Natural killer cell (primary cell): ENCODE measurements at regions not wholly inside any gene's neighbourhood (a gene's known extent, or its start where the extent isn't known, plus 50 kb on each side); places are given as distances from the start of the nearest gene placed in this dataset.
"Not testable (repeated sequence)": the region's sequence is repeated elsewhere in the genome, so short reads cannot be mapped to it uniquely, and the experiment has no call there.

Experiments used
- ATAC-seq, 3 donors: fragments of 150-1000 bp in 2 of 3; fragments of 200-7000 bp in 1 of 3; cut with Tn5 transposase; 1 replicate in 1 of 3; 2 replicates in 2 of 3; pipeline ENCODE4 v1.10.0; 2021; ENCODE audit warnings: mild to moderate bottlenecking in 2 of 3, moderate library complexity in 2 of 3
- DNase-seq, 2 donors: peaks; one replicate each; pipeline versions ENCODE4 v3.0.0 to v3.0.0-alpha.2; 2013 to 2021; ENCODE audit warnings: mixed read lengths in 1 of 2
- H3K27ac ChIP-seq: one replicate; pipeline ENCODE4 v1.5.1; 2013; ENCODE audit warnings: mild to moderate bottlenecking, low read length
- H3K27me3 ChIP-seq: one replicate; pipeline ENCODE4 v1.6.1; 2013; ENCODE audit warnings: low read length; ENCODE audit not compliant: control insufficient read depth, insufficient read depth
- H3K36me3 ChIP-seq: one replicate; pipeline ENCODE4 v1.6.1; 2013; ENCODE audit warnings: low read length; ENCODE audit not compliant: control insufficient read depth, insufficient read depth
- H3K4me1 ChIP-seq: one replicate; pipeline ENCODE4 v1.6.1; 2013; ENCODE audit warnings: low read length; ENCODE audit not compliant: control insufficient read depth, insufficient read depth
- H3K4me3 ChIP-seq: one replicate; pipeline ENCODE4 v1.5.1; 2013; ENCODE audit warnings: low read length
- H3K9me3 ChIP-seq: one replicate; pipeline ENCODE4 v1.6.1; 2013; ENCODE audit warnings: low read length; ENCODE audit not compliant: control insufficient read depth, insufficient read depth
- H3K27ac Mint-ChIP-seq, 2 donors: one replicate each; pipeline ENCODE4 v1.8.0; 2022; ENCODE audit warnings: mild to moderate bottlenecking in 2 of 2, mixed read lengths in 2 of 2, moderate library complexity in 1 of 2
- H3K27me3 Mint-ChIP-seq, 2 donors: one replicate each; pipeline ENCODE4 v1.8.0; 2022; ENCODE audit warnings: low read depth in 2 of 2, mixed read lengths in 2 of 2
- H3K36me3 Mint-ChIP-seq: one replicate; pipeline ENCODE4 v1.8.0; 2022; ENCODE audit warnings: mixed read lengths
- H3K4me1 Mint-ChIP-seq, 2 donors: one replicate each; pipeline ENCODE4 v1.8.0; 2022; ENCODE audit warnings: mixed read lengths in 2 of 2
- H3K4me3 Mint-ChIP-seq: one replicate; pipeline ENCODE4 v1.8.0; 2022; ENCODE audit warnings: mild to moderate bottlenecking, moderate library complexity, mixed read lengths
- H3K9me3 Mint-ChIP-seq, 2 donors: one replicate each; pipeline ENCODE4 v1.8.0; 2022; ENCODE audit warnings: mixed read lengths in 2 of 2
- CTCF ChIP-seq: fragments of 200-600 bp; IDR thresholded peaks from one replicate; pipeline ENCODE4 v1.8.0; 2022; ENCODE audit warnings: antibody characterized with exemption
- WGBS: methylation state at CpG from one replicate; pipeline ENCODE4 v1.1.7; 2013; ENCODE audit warnings: missing lambda C conversion rate; ENCODE audit not compliant: insufficient coverage; 5-methylcytosine and 5-hydroxymethylcytosine counted together
- intact Hi-C: fragments of 100-400 bp; cut with micrococcal nuclease; formaldehyde crosslinking; loops from one replicate; pipeline ENCODE4 v1.14.2; 2022

DNA sequence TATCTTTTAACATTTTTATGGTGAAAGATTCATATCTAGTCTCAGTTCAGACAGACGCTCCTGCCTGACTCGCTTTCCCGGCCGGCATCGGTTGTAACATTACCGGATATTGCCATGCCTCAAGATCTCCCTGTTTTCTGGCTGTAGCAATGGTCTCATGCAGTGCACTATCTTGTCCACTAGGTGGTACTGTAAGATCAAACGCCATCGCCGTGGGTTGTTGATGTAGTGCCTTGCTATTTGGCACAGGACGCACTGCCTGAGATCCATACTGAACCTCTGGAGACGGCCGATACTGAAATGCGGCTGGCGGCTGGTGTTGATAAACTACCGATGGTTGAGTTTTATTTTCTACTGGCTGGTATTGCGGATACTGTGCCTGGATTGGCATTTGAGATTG, 75.9 kb upstream of the ZNF195 start:
- Mint-ChIP-seq H3K4me3 (peak overlapping the region; percentile 18), H3K4me1 (peaks cover 16 to 17% of the 10 kb centered on the region in 2 donors), H3K27me3 (peaks cover 24% of the 10 kb centered on the region in 2 donors)
- H3K36me3 Mint-ChIP-seq, H3K36me3 ChIP-seq, H3K27ac Mint-ChIP-seq, H3K9me3 Mint-ChIP-seq, ATAC-seq, H3K9me3 ChIP-seq, H3K27me3 ChIP-seq, H3K4me3 ChIP-seq, H3K4me1 ChIP-seq, H3K27ac ChIP-seq: not testable (repeated sequence)
- under 1% methylated on average over 14 of the region's 16 CpGs for WGBS
- intact Hi-C loops = loop anchor here (10.0 kb wide), 1 partner anchor 130 kb away; no protein-coding TSS in a partner anchor
- TF ChIP-seq CTCF = peak; percentile 70
- peak; percentile 35 to 66 for DNase-seq

GRCh38 chr11:3453596-3454256, 74.8 kb upstream of the ZNF195 start:
- not testable (repeated sequence) for H3K4me3 ChIP-seq, H3K27me3 ChIP-seq, H3K9me3 Mint-ChIP-seq, ATAC-seq, DNase-seq, H3K4me1 ChIP-seq, H3K4me3 Mint-ChIP-seq, H3K27ac Mint-ChIP-seq, H3K27ac ChIP-seq, H3K9me3 ChIP-seq, H3K36me3 Mint-ChIP-seq, H3K36me3 ChIP-seq
- 64% methylated on average over 8 of the region's 9 CpGs for WGBS
- intact Hi-C loops = loop anchor here (10.0 kb wide), 1 partner anchor 131 kb away; no protein-coding TSS in a partner anchor
- Mint-ChIP-seq H3K4me1 (peaks cover 16 to 17% of the 10 kb centered on the region in 2 donors), H3K27me3 (peaks cover 24% of the 10 kb centered on the region in 2 donors)

DNA sequence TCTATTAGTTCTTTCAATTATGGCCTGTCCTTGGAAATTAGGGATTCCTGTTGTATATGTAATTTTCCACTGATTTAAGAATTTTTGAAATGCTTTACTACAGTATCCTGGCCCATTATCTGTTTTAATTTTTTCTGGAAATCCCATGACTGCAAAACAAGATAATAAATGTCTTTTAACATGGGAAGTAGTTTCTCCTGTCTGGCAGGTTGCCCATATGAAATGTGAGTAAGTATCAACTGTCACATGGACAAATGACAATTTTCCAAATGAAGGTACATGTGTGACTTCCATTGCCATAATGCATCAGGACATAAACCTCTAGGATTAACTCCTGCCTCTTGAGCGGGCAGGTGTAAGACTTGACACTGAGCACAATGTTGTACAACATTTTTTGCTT, 71.9 kb upstream of the ZNF195 start:
- not testable (repeated sequence) for H3K36me3 Mint-ChIP-seq, H3K4me3 Mint-ChIP-seq, H3K9me3 ChIP-seq, H3K9me3 Mint-ChIP-seq, ATAC-seq, H3K4me1 ChIP-seq, H3K27me3 ChIP-seq, H3K27ac ChIP-seq, H3K4me3 ChIP-seq, DNase-seq, H3K27ac Mint-ChIP-seq, H3K36me3 ChIP-seq
- intact Hi-C loops = loop anchor here (10.0 kb wide), 1 partner anchor 134 kb away; no protein-coding TSS in a partner anchor
- H3K27me3 Mint-ChIP-seq = peaks cover 19 to 28% of the 10 kb centered on the region in 2 donors
- peaks cover 12 to 13% of the 10 kb centered on the region in 2 donors for H3K4me1 Mint-ChIP-seq
- no CpG with 5 or more reads among the region's 1 CpG for WGBS

- H3K4me1 ChIP-seq, H3K27ac Mint-ChIP-seq, H3K9me3 Mint-ChIP-seq, H3K4me1 Mint-ChIP-seq, ATAC-seq, H3K9me3 ChIP-seq, DNase-seq, intact Hi-C loops, H3K4me3 ChIP-seq, H3K36me3 Mint-ChIP-seq, H3K4me3 Mint-ChIP-seq, H3K27me3 ChIP-seq, H3K36me3 ChIP-seq, H3K27ac ChIP-seq: not testable (repeated sequence)
- H3K27me3 Mint-ChIP-seq = peaks cover 11 to 34% of the 10 kb centered on the region in 2 donors
- no CpG with 5 or more reads among the region's 3 CpGs for WGBS
Observed at GRCh38 chr11:3445535-3445934, 66.6 kb upstream of the ZNF195 start.

DNA sequence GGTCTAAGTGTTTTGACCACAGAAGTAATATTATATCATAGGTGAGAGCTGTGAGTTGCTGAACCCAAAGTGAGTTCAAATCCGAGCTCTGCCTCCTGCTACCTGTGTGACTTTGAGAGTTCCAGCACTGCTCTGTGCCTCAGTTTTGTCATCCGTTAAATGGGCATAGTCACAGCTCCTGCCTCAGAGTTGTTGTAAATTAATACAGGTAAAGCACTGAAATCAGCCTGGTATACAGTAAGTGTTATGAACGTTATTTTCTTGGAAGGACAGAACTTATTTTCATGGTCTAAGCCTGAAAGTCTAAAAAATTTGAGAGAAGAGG, 65.4 kb upstream of the ZNF195 start:
- H3K9me3 Mint-ChIP-seq, H3K27ac Mint-ChIP-seq, H3K9me3 ChIP-seq, H3K36me3 ChIP-seq, H3K27ac ChIP-seq, H3K4me3 ChIP-seq, H3K4me1 ChIP-seq, H3K36me3 Mint-ChIP-seq, H3K4me3 Mint-ChIP-seq, DNase-seq, H3K27me3 ChIP-seq, H3K4me1 Mint-ChIP-seq, ATAC-seq, intact Hi-C loops: not testable (repeated sequence)
- peaks cover 14 to 34% of the 10 kb centered on the region in 2 donors for H3K27me3 Mint-ChIP-seq
- WGBS = 20% methylated on average over 1 of the region's 3 CpGs

DNA sequence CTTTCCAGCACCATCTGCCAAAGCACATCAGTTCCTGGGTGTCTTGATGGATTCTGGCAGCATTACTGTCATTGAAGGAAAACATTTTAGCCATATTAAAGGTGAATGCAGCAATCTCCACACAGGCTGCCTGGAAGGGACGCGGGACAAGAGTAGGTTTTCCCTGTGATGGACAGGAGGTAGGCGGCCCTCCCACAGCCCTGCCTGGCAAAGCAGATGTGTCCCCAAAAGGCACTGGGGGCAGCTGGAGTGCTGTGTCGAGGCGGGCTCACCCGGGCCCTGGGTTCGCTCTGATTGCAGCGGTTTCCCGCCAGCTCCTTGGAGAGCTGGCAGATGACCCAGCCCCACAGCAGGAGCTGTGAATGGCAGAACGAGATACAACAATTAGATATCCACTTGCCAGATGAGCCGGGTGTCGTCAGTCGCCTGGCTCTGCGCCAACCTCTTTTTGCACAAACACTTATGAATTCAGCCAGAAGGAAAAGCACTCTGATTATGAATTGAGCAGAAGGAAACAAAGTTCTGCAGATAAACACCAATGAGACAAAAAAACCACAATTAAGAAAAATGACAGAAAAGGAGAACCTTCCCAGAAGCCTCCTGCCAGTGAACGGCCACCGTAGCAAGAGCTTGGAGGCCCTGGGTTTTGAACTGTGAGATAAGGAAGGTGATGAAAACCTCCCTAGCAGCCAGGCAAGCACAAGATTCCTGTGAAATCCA, 64.9 kb upstream of the ZNF195 start:
- ATAC-seq, H3K27ac Mint-ChIP-seq, H3K27ac ChIP-seq, H3K4me1 Mint-ChIP-seq, H3K27me3 ChIP-seq, intact Hi-C loops, H3K36me3 Mint-ChIP-seq, H3K36me3 ChIP-seq, DNase-seq, H3K4me1 ChIP-seq, H3K9me3 Mint-ChIP-seq, H3K9me3 ChIP-seq, H3K4me3 ChIP-seq, H3K4me3 Mint-ChIP-seq: not testable (repeated sequence)
- peaks cover 14 to 34% of the 10 kb centered on the region in 2 donors for H3K27me3 Mint-ChIP-seq
- WGBS = 5% methylated on average over 12 of the region's 16 CpGs

DNA sequence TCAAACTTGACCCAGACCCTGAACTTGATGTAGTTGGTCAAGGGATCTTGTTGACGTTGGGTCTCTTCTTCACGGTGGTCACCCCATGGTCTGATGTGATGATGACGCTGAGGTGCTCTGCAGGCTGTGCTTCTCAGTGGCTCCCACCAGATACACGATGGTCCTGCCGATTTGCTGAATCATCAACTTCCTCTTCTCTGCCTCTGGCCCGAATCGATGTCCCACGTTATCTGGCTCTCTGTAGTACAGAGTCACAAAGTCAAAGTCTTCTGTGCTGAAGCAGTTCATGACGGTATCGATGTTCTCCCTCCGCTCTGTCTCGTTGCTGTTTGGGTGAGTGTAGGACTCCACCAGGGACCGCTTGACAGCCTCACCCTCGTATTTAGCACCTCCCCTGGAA, 58.5 kb upstream of the ZNF195 start:
- WGBS = 20% methylated on average over 10 of the region's 14 CpGs
- H3K27me3 Mint-ChIP-seq = peaks cover 10 to 11% of the 10 kb centered on the region in 2 donors
- H3K4me1 Mint-ChIP-seq, H3K36me3 ChIP-seq, H3K4me3 ChIP-seq, DNase-seq, H3K36me3 Mint-ChIP-seq, H3K27me3 ChIP-seq, H3K27ac ChIP-seq, intact Hi-C loops, H3K27ac Mint-ChIP-seq, H3K4me1 ChIP-seq, H3K9me3 ChIP-seq, H3K9me3 Mint-ChIP-seq, ATAC-seq, H3K4me3 Mint-ChIP-seq: not testable (repeated sequence)
